ENCODE measurements at regions not wholly inside any gene's neighbourhood (a gene's known extent, or its start where the extent isn't known, plus 50 kb on each side); places are given as distances from the start of the nearest gene placed in this dataset.

- no peak for TF ChIP-seq GATA3 (IDR thresholded peaks at IDR 0.05; ENCODE audit: low read depth, low read length)
- no peak for TF ChIP-seq GATA2 (IDR thresholded peaks at IDR 0.05; ENCODE audit: low read depth, low read length)
Measured at GRCh38 chr12:126389961-126390360, 1324.7 kb downstream of the AACS start.

Measured in SH-SY5Y (cell line).